ENCODE measurements at regions not wholly inside any gene's neighbourhood (a gene's known extent, or its start where the extent isn't known, plus 50 kb on each side); places are given as distances from the start of the nearest gene placed in this dataset.

- POLR2A ChIA-PET, result no interaction called here
- BruUV-seq (replicated peaks), result no TSS peak
These were observed 323.3 kb upstream of the RTL1 start for GRCh38 chr14:101226603-101227425.

GRCh38 chr14:101227611-101228594, 324.4 kb upstream of the RTL1 start:
- Mint-ChIP-seq H3K27ac (ENCODE audit: low read depth, unreplicated experiment) (no peak overlapping the region), H3K27me3 (ENCODE audit: insufficient read depth, unreplicated experiment) (peaks cover 9% of the 10 kb centered on the region), H3K36me3 (ENCODE audit: insufficient read depth, unreplicated experiment) (no peaks in the 10 kb centered on the region), H3K9me3 (ENCODE audit: unreplicated experiment) (no peaks in the 10 kb centered on the region), H3K4me3 (ENCODE audit: unreplicated experiment) (no peak overlapping the region), H3K4me1 (ENCODE audit: insufficient read depth, unreplicated experiment) (no peaks in the 10 kb centered on the region)
- no peak for TF ChIP-seq CTCF (IDR thresholded peaks at IDR 0.05; ENCODE audit: unreplicated experiment)
- BruUV-seq (replicated peaks), result no TSS peak
- CTCF ChIA-PET, result interaction anchor here (0.7 kb wide), 1 partner anchor 843 kb away, joined by 3 read pairs; no protein-coding TSS in a partner anchor
- POLR2A ChIA-PET, result no interaction called here
- no peak for DNase-seq (ENCODE audit: unreplicated experiment)
- intact Hi-C loops (cut with micrococcal nuclease), result no loop called here

More at GRCh38 chr14:101226603-101227425, 323.3 kb upstream of the RTL1 start:
- Mint-ChIP-seq H3K4me1 (ENCODE audit: insufficient read depth, unreplicated experiment) (no peaks in the 10 kb centered on the region), H3K4me3 (ENCODE audit: unreplicated experiment) (no peak overlapping the region), H3K27me3 (ENCODE audit: insufficient read depth, unreplicated experiment) (peaks cover 13% of the 10 kb centered on the region), H3K36me3 (ENCODE audit: insufficient read depth, unreplicated experiment) (no peaks in the 10 kb centered on the region), H3K9me3 (ENCODE audit: unreplicated experiment) (no peaks in the 10 kb centered on the region), H3K27ac (ENCODE audit: low read depth, unreplicated experiment) (no peak overlapping the region)
- CTCF ChIA-PET, result no interaction called here
- DNase-seq (ENCODE audit: unreplicated experiment), result no peak
- intact Hi-C loops (cut with micrococcal nuclease), result no loop called here
- TF ChIP-seq CTCF (IDR thresholded peaks at IDR 0.05; ENCODE audit: unreplicated experiment), result no peak

GRCh38 chr14:101228949-101229541, 325.5 kb upstream of the RTL1 start:
- Mint-ChIP-seq H3K36me3 (ENCODE audit: insufficient read depth, unreplicated experiment) (no peaks in the 10 kb centered on the region), H3K4me1 (ENCODE audit: insufficient read depth, unreplicated experiment) (no peaks in the 10 kb centered on the region), H3K9me3 (ENCODE audit: unreplicated experiment) (no peaks in the 10 kb centered on the region), H3K27me3 (ENCODE audit: insufficient read depth, unreplicated experiment) (no peaks in the 10 kb centered on the region), H3K27ac (ENCODE audit: low read depth, unreplicated experiment) (no peak overlapping the region), H3K4me3 (ENCODE audit: unreplicated experiment) (no peak overlapping the region)
- intact Hi-C loops (cut with micrococcal nuclease), result no loop called here
- DNase-seq (ENCODE audit: unreplicated experiment), result no peak
- CTCF ChIA-PET, result interaction anchor here (0.6 kb wide), 1 partner anchor 99 kb away, joined by 3 read pairs; no protein-coding TSS in a partner anchor
- BruUV-seq (replicated peaks), result no TSS peak
- POLR2A ChIA-PET, result no interaction called here
- TF ChIP-seq CTCF (IDR thresholded peaks at IDR 0.05; ENCODE audit: unreplicated experiment), result no peak

GRCh38 chr14:101229666-101230065, 326.1 kb upstream of the RTL1 start:
- intact Hi-C loops (cut with micrococcal nuclease), result no loop called here
- no peaks in the 10 kb centered on the region for H3K36me3 Mint-ChIP-seq (ENCODE audit: insufficient read depth, unreplicated experiment)
- no peak overlapping the region for H3K4me3 Mint-ChIP-seq (ENCODE audit: unreplicated experiment)
- BruUV-seq (replicated peaks), result no TSS peak
- no peaks in the 10 kb centered on the region for H3K4me1 Mint-ChIP-seq (ENCODE audit: insufficient read depth, unreplicated experiment)
- H3K9me3 Mint-ChIP-seq (ENCODE audit: unreplicated experiment), result no peaks in the 10 kb centered on the region
- CTCF ChIA-PET, result interaction anchor here (0.6 kb wide), 1 partner anchor 99 kb away, joined by 3 read pairs; no protein-coding TSS in a partner anchor
- H3K27me3 Mint-ChIP-seq (ENCODE audit: insufficient read depth, unreplicated experiment), result no peaks in the 10 kb centered on the region
- no peak for TF ChIP-seq CTCF (IDR thresholded peaks at IDR 0.05; ENCODE audit: unreplicated experiment)
- POLR2A ChIA-PET, result no interaction called here
- no peak for DNase-seq (ENCODE audit: unreplicated experiment)
- H3K27ac Mint-ChIP-seq (ENCODE audit: low read depth, unreplicated experiment), result no peak overlapping the region
